Hindlimb muscle (tissue), 1 donor: ENCODE measurements at regions not wholly inside any gene's neighbourhood (a gene's known extent, or its start where the extent isn't known, plus 50 kb on each side); places are given as distances from the start of the nearest gene placed in this dataset.
"Not testable (repeated sequence)": the region's sequence is repeated elsewhere in the genome, so short reads cannot be mapped to it uniquely, and the experiment has no call there.

Experiments
- DNase-seq: peaks from one replicate; pipeline ENCODE4 v3.0.0-alpha.2; 2013

GRCh38 chr14:86321151-86321550 is 791.2 kb downstream of the FLRT2 start:
- no peak for DNase-seq

- DNase-seq, result not testable (repeated sequence)
Observed at GRCh38 chr14:86312154-86312665, 782.3 kb downstream of the FLRT2 start.

GRCh38 chr14:86311151-86311550 is 781.2 kb downstream of the FLRT2 start:
- no peak for DNase-seq

- DNase-seq, result no peak
Observed at GRCh38 chr14:86310611-86311010, 780.7 kb downstream of the FLRT2 start.

GRCh38 chr14:86310148-86310547 is 780.2 kb downstream of the FLRT2 start:
- DNase-seq, result no peak

GRCh38 chr14:86305058-86305457 is 775.1 kb downstream of the FLRT2 start:
- DNase-seq, result no peak

- no peak for DNase-seq
Observed at GRCh38 chr14:86299994-86300393, 770.0 kb downstream of the FLRT2 start.

GRCh38 chr14:86296173-86296572 is 766.2 kb downstream of the FLRT2 start:
- no peak for DNase-seq

GRCh38 chr14:86288336-86288735 is 758.4 kb downstream of the FLRT2 start:
- no peak for DNase-seq

- DNase-seq, result no peak
Observed at GRCh38 chr14:86279405-86279804, 749.5 kb downstream of the FLRT2 start.

GRCh38 chr14:86257973-86258372 is 728.0 kb downstream of the FLRT2 start:
- DNase-seq, result no peak

- no peak for DNase-seq
Observed at GRCh38 chr14:86243158-86243557, 713.2 kb downstream of the FLRT2 start.

GRCh38 chr14:86237733-86238132 is 707.8 kb downstream of the FLRT2 start:
- no peak for DNase-seq

- no peak for DNase-seq
Observed at GRCh38 chr14:86221755-86222154, 691.8 kb downstream of the FLRT2 start.

- DNase-seq, result no peak
Observed at GRCh38 chr14:86221000-86221399, 691.1 kb downstream of the FLRT2 start.

GRCh38 chr14:86217523-86217922 is 687.6 kb downstream of the FLRT2 start:
- DNase-seq, result no peak

GRCh38 chr14:86203843-86204242 is 673.9 kb downstream of the FLRT2 start:
- DNase-seq, result no peak

- peak; percentile 12 for DNase-seq
Observed at GRCh38 chr14:86196471-86196870, 666.5 kb downstream of the FLRT2 start.

- DNase-seq, result no peak
Observed at GRCh38 chr14:86193756-86194155, 663.8 kb downstream of the FLRT2 start.

GRCh38 chr14:86179980-86180379 is 650.0 kb downstream of the FLRT2 start:
- DNase-seq, result no peak

GRCh38 chr14:86168371-86168770 is 638.4 kb downstream of the FLRT2 start:
- DNase-seq, result no peak

GRCh38 chr14:86166541-86166940 is 636.6 kb downstream of the FLRT2 start:
- no peak for DNase-seq

- no peak for DNase-seq
Observed at GRCh38 chr14:86153480-86153879, 623.5 kb downstream of the FLRT2 start.

GRCh38 chr14:86143248-86143647 is 613.3 kb downstream of the FLRT2 start:
- DNase-seq, result no peak

GRCh38 chr14:86141966-86142365 is 612.0 kb downstream of the FLRT2 start:
- DNase-seq, result no peak
